GM18868 (cell line): ENCODE measurements at regions not wholly inside any gene's neighbourhood (a gene's known extent, or its start where the extent isn't known, plus 50 kb on each side); places are given as distances from the start of the nearest gene placed in this dataset.

Source experiments
- ATAC-seq: cut with Tn5 transposase; IDR thresholded peaks from one replicate; pipeline ENCODE4 v1.9.1; 2021; ENCODE audit warnings: mild to moderate bottlenecking, moderate library complexity; ENCODE audit not compliant: unreplicated experiment

GRCh38 chr5:68770551-68770950, 323.3 kb upstream of the SLC30A5 start:
- ATAC-seq = no peak

- ATAC-seq = no peak
Observed at GRCh38 chr5:68771221-68771620, 322.6 kb upstream of the SLC30A5 start.

- ATAC-seq = no peak
Observed at GRCh38 chr5:68771732-68772131, 322.1 kb upstream of the SLC30A5 start.

GRCh38 chr5:68776381-68776780, 317.4 kb upstream of the SLC30A5 start:
- no peak for ATAC-seq

- ATAC-seq = no peak
Observed at GRCh38 chr5:68777135-68777534, 316.7 kb upstream of the SLC30A5 start.

- ATAC-seq = no peak
Observed at GRCh38 chr5:68778484-68778883, 315.3 kb upstream of the SLC30A5 start.

- ATAC-seq = no peak
Observed at GRCh38 chr5:68780299-68780955, 313.4 kb upstream of the SLC30A5 start.

- no peak for ATAC-seq
Observed at GRCh38 chr5:68793074-68793473, 300.7 kb upstream of the SLC30A5 start.

- ATAC-seq = no peak
Observed at GRCh38 chr5:68793993-68794392, 299.8 kb upstream of the SLC30A5 start.

GRCh38 chr5:68795190-68795589, 298.6 kb upstream of the SLC30A5 start:
- no peak for ATAC-seq

GRCh38 chr5:68798877-68799843, 294.7 kb upstream of the SLC30A5 start:
- no peak for ATAC-seq

- no peak for ATAC-seq
Observed at GRCh38 chr5:68802430-68802829, 291.4 kb upstream of the SLC30A5 start.

GRCh38 chr5:68803881-68804319, 289.9 kb upstream of the SLC30A5 start:
- no peak for ATAC-seq

- no peak for ATAC-seq
Observed at GRCh38 chr5:68804343-68804742, 289.5 kb upstream of the SLC30A5 start.

GRCh38 chr5:68805444-68805843, 288.4 kb upstream of the SLC30A5 start:
- no peak for ATAC-seq

GRCh38 chr5:68817632-68818031, 276.2 kb upstream of the SLC30A5 start:
- ATAC-seq = no peak

GRCh38 chr5:68818057-68818695, 275.6 kb upstream of the SLC30A5 start:
- ATAC-seq = no peak

GRCh38 chr5:68818870-68819269, 274.9 kb upstream of the SLC30A5 start:
- ATAC-seq = no peak

GRCh38 chr5:68821056-68821455, 272.8 kb upstream of the SLC30A5 start:
- no peak for ATAC-seq

GRCh38 chr5:68822796-68823195, 271.0 kb upstream of the SLC30A5 start:
- no peak for ATAC-seq

- no peak for ATAC-seq
Observed at GRCh38 chr5:68823301-68823700, 270.5 kb upstream of the SLC30A5 start.
